MM.1S (cell line): ENCODE measurements at regions not wholly inside any gene's neighbourhood (a gene's known extent, or its start where the extent isn't known, plus 50 kb on each side); places are given as distances from the start of the nearest gene placed in this dataset.

Experiments used
- DNase-seq: peaks from one replicate; pipeline ENCODE4 v3.0.0-alpha.2; 2015
- H2AFZ ChIP-seq: fragments of 300-600 bp; sonication (generic); 2 replicates; pipeline ENCODE4 v1.6.0; 2016; ENCODE audit warnings: antibody characterized with exemption, low read length
- H3F3A ChIP-seq: fragments of 300-600 bp; sonication (generic); 2 replicates; pipeline ENCODE4 v1.6.1; 2016; ENCODE audit warnings: mild to moderate bottlenecking, antibody characterized with exemption, low read length, moderate library complexity, mixed read lengths; ENCODE audit not compliant: insufficient read depth
- H3K27ac ChIP-seq: fragments of 300-600 bp; sonication (generic); 2 replicates; pipeline ENCODE4 v1.5.1; 2016; ENCODE audit warnings: mild to moderate bottlenecking, low read length
- H3K27me3 ChIP-seq: fragments of 300-600 bp; sonication (generic); replicated peaks from 2 replicates; pipeline ENCODE4 v1.6.0; 2016; ENCODE audit warnings: low read length; ENCODE audit not compliant: insufficient read depth
- H3K36me3 ChIP-seq: fragments of 300-600 bp; sonication (generic); replicated peaks from 2 replicates; pipeline ENCODE4 v1.6.1; 2016; ENCODE audit warnings: mild to moderate bottlenecking, low read length, mixed read lengths; ENCODE audit not compliant: insufficient read depth
- H3K4me1 ChIP-seq: fragments of 300-600 bp; sonication (generic); 2 replicates; pipeline ENCODE4 v1.6.1; 2016; ENCODE audit warnings: low read length, mixed read lengths
- H3K4me2 ChIP-seq: fragments of 300-600 bp; sonication (generic); 2 replicates; pipeline ENCODE4 v1.6.0; 2016; ENCODE audit warnings: low read depth, low read length
- H3K4me3 ChIP-seq: fragments of 300-600 bp; sonication (generic); 2 replicates; pipeline ENCODE4 v1.5.1; 2016; ENCODE audit warnings: low read length, mixed read lengths
- H3K79me2 ChIP-seq: fragments of 300-600 bp; sonication (generic); 2 replicates; pipeline ENCODE4 v1.6.1; 2016; ENCODE audit warnings: mixed run types, low read length, mixed read lengths
- H3K9ac ChIP-seq: fragments of 300-600 bp; sonication (generic); 2 replicates; pipeline ENCODE4 v1.6.1; 2016; ENCODE audit warnings: low read length, mixed read lengths
- H3K9me2 ChIP-seq: fragments of 300-600 bp; sonication (generic); replicated peaks from 2 replicates; pipeline ENCODE4 v1.6.1; 2016; ENCODE audit warnings: mild to moderate bottlenecking, low read length, mixed read lengths; ENCODE audit not compliant: insufficient read depth
- H3K9me3 ChIP-seq: fragments of 300-600 bp; sonication (generic); replicated peaks from 2 replicates; pipeline ENCODE4 v1.6.1; 2016; ENCODE audit warnings: mild to moderate bottlenecking, low read length, mixed read lengths; ENCODE audit not compliant: insufficient read depth
- H4K20me1 ChIP-seq: fragments of 300-600 bp; sonication (generic); 2 replicates; pipeline ENCODE4 v1.6.1; 2016; ENCODE audit warnings: mild to moderate bottlenecking, low read length, moderate library complexity, mixed read lengths; ENCODE audit not compliant: insufficient read depth
- CTCF ChIP-seq: fragments of 300-600 bp; sonication (generic); IDR thresholded peaks from 2 replicates; pipeline ENCODE4 v1.5.1; 2016; ENCODE audit warnings: antibody characterized with exemption, low read length, mixed read lengths
- EZH2 ChIP-seq: fragments of 300-600 bp; sonication (generic); optimal IDR thresholded peaks from 2 replicates; pipeline ENCODE3; 2017; ENCODE audit warnings: low read depth, mild to moderate bottlenecking, antibody characterized with exemption, low read length, mixed read lengths
- EZH2phosphoT487 ChIP-seq: fragments of 300-600 bp; sonication (generic); IDR thresholded peaks from 2 replicates; pipeline ENCODE4 v1.6.1; 2018; ENCODE audit warnings: antibody characterized with exemption, low read length

GRCh38 chr4:55184600-55185523 is 59.5 kb upstream of the KDR start:
- H3K4me2 ChIP-seq: no peak overlapping the region
- H3K36me3 ChIP-seq: no peaks in the 10 kb centered on the region
- H3F3A ChIP-seq: no peaks in the 10 kb centered on the region
- H3K79me2 ChIP-seq: no peaks in the 10 kb centered on the region
- no peaks in the 10 kb centered on the region for H3K9me2 ChIP-seq
- H3K27me3 ChIP-seq: no peaks in the 10 kb centered on the region
- DNase-seq: peak; percentile 33
- no peak overlapping the region for H3K27ac ChIP-seq
- no peak overlapping the region for H2AFZ ChIP-seq
- no peaks in the 10 kb centered on the region for H3K9me3 ChIP-seq
- no peaks in the 10 kb centered on the region for H3K4me1 ChIP-seq
- no peaks in the 10 kb centered on the region for H4K20me1 ChIP-seq
- H3K4me3 ChIP-seq: no peak overlapping the region
- TF ChIP-seq CTCF (peak; percentile 55), EZH2phosphoT487 (no peak)
- H3K9ac ChIP-seq: no peak overlapping the region

- no peaks in the 10 kb centered on the region for H3K9me3 ChIP-seq
- no peaks in the 10 kb centered on the region for H3K4me1 ChIP-seq
- H3K36me3 ChIP-seq: no peaks in the 10 kb centered on the region
- no peaks in the 10 kb centered on the region for H3K9me2 ChIP-seq
- no peak overlapping the region for H3K4me3 ChIP-seq
- no peak overlapping the region for H2AFZ ChIP-seq
- no peaks in the 10 kb centered on the region for H3F3A ChIP-seq
- TF ChIP-seq EZH2phosphoT487: no peak
- no peak for TF ChIP-seq CTCF
- no peak for TF ChIP-seq EZH2
- no peaks in the 10 kb centered on the region for H3K27me3 ChIP-seq
- H3K27ac ChIP-seq: no peak overlapping the region
- DNase-seq: no peak
- no peaks in the 10 kb centered on the region for H3K79me2 ChIP-seq
- no peak overlapping the region for H3K9ac ChIP-seq
- H4K20me1 ChIP-seq: no peaks in the 10 kb centered on the region
- no peak overlapping the region for H3K4me2 ChIP-seq
Measured at GRCh38 chr4:55186123-55186522, 60.7 kb upstream of the KDR start.

- no peaks in the 10 kb centered on the region for H4K20me1 ChIP-seq
- no peak for DNase-seq
- H3F3A ChIP-seq: no peaks in the 10 kb centered on the region
- H3K9me3 ChIP-seq: no peaks in the 10 kb centered on the region
- H3K4me2 ChIP-seq: no peak overlapping the region
- H3K9ac ChIP-seq: no peak overlapping the region
- no peak overlapping the region for H3K27ac ChIP-seq
- H3K27me3 ChIP-seq: no peaks in the 10 kb centered on the region
- no peak for TF ChIP-seq EZH2phosphoT487
- TF ChIP-seq EZH2: no peak
- no peak for TF ChIP-seq CTCF
- H2AFZ ChIP-seq: no peak overlapping the region
- H3K9me2 ChIP-seq: no peaks in the 10 kb centered on the region
- H3K79me2 ChIP-seq: no peaks in the 10 kb centered on the region
- H3K4me1 ChIP-seq: no peaks in the 10 kb centered on the region
- H3K36me3 ChIP-seq: no peaks in the 10 kb centered on the region
- no peak overlapping the region for H3K4me3 ChIP-seq
Measured at GRCh38 chr4:55186700-55187099, 61.3 kb upstream of the KDR start.
